Breast epithelium (tissue), 4 donors: ENCODE measurements at regions not wholly inside any gene's neighbourhood (a gene's known extent, or its start where the extent isn't known, plus 50 kb on each side); places are given as distances from the start of the nearest gene placed in this dataset.
A peak's percentile ranks its signal among the peaks of the same experiment; 100 is the strongest.

Source experiments
- DNase-seq, 2 donors: peaks; one replicate each; pipeline ENCODE4 v3.0.0-alpha.2; 2019; ENCODE audit warnings: low spot score in 2 of 2
- H3K27ac ChIP-seq, 2 donors: fragments of 200-600 bp; sonication (generic) in 1 of 2; one replicate each; pipeline ENCODE4 v1.5.1; 2016 to 2019; ENCODE audit warnings: mild to moderate bottlenecking in 1 of 2
- H3K27me3 ChIP-seq, 2 donors: fragments of 200-600 bp; sonication (generic) in 1 of 2; one replicate each; pipeline versions ENCODE4 v1.5.1 to v1.6.0; 2017 to 2019; ENCODE audit warnings: control low read depth in 1 of 2, mild to moderate bottlenecking in 1 of 2
- H3K36me3 ChIP-seq: fragments of 200-600 bp; one replicate; pipeline ENCODE4 v1.5.1; 2019
- H3K4me1 ChIP-seq, 2 donors: fragments of 200-600 bp; sonication (generic); one replicate each; pipeline ENCODE4 v1.5.1; 2016 to 2019; ENCODE audit warnings: control low read depth in 1 of 2
- H3K4me3 ChIP-seq, 3 donors: fragments of 200-600 bp; sonication (generic); 1 replicate in 2 of 3; 2 replicates in 1 of 3; pipeline ENCODE4 v1.5.1; 2016 to 2019; ENCODE audit warnings: mild to moderate bottlenecking in 3 of 3, moderate library complexity in 2 of 3
- H3K9me3 ChIP-seq, 2 donors: fragments of 200-600 bp; sonication (generic) in 1 of 2; one replicate each; pipeline ENCODE4 v1.5.1; 2016 to 2019; ENCODE audit warnings: control low read depth in 1 of 2
- CTCF ChIP-seq, 3 donors: fragments of 450-650 bp; IDR thresholded peaks; one replicate each; pipeline ENCODE4 v1.5.1; 2016 to 2017; ENCODE audit warnings: antibody characterized with exemption in 3 of 3, mild to moderate bottlenecking in 3 of 3, moderate library complexity in 3 of 3
- POLR2A ChIP-seq: fragments of 450-650 bp; IDR thresholded peaks from one replicate; pipeline ENCODE4 v1.6.1; 2016; ENCODE audit warnings: antibody characterized with exemption, mild to moderate bottlenecking, moderate library complexity
- POLR2AphosphoS5 ChIP-seq, 3 donors: sonication (generic); formaldehyde crosslinking; IDR thresholded peaks; one replicate each; pipeline ENCODE4 v1.6.1; 2017; ENCODE audit warnings: antibody characterized with exemption in 3 of 3
- intact Hi-C: fragments of 100-400 bp; cut with DNase I; formaldehyde crosslinking; loops from one replicate; pipeline ENCODE4 v1.15.1; 2023; ENCODE audit warnings: low total_unique reads

- H3K27me3 ChIP-seq, result no peaks in the 10 kb centered on the region
- DNase-seq, result no peak
Measured at GRCh38 chr6:44727651-44728630, 340.4 kb downstream of the CDC5L start.

GRCh38 chr6:44730771-44731391 lies 343.4 kb downstream of the CDC5L start:
- H3K36me3 ChIP-seq, result no peaks in the 10 kb centered on the region
- no peak overlapping the region for H3K4me3 ChIP-seq
- intact Hi-C loops, result no loop called here
- H3K4me1 ChIP-seq, result no peaks in the 10 kb centered on the region
- H3K9me3 ChIP-seq, result no peaks in the 10 kb centered on the region
- no peak for DNase-seq
- no peaks in the 10 kb centered on the region for H3K27me3 ChIP-seq
- H3K27ac ChIP-seq, result no peak overlapping the region
- TF ChIP-seq POLR2A, result no peak
- TF ChIP-seq CTCF (IDR thresholded peaks at IDR 0.05), result no peak

More at GRCh38 chr6:44727651-44728630, 340.4 kb downstream of the CDC5L start:
- Histone ChIP-seq H3K27ac (no peak overlapping the region), H3K4me3 (peak overlapping the region in 1 of 3 donors; percentile 36), H3K36me3 (no peaks in the 10 kb centered on the region), H3K9me3 (no peaks in the 10 kb centered on the region), H3K4me1 (no peaks in the 10 kb centered on the region)
- intact Hi-C loops, result no loop called here
- TF ChIP-seq POLR2A (no peak), CTCF (IDR thresholded peaks at IDR 0.05) (no peak), POLR2AphosphoS5 (IDR thresholded peaks at IDR 0.05) (no peak)

GRCh38 chr6:44731485-44732095 lies 344.1 kb downstream of the CDC5L start:
- Histone ChIP-seq H3K9me3 (no peaks in the 10 kb centered on the region), H3K4me1 (no peaks in the 10 kb centered on the region), H3K4me3 (no peak overlapping the region), H3K36me3 (no peaks in the 10 kb centered on the region), H3K27ac (no peak overlapping the region), H3K27me3 (no peaks in the 10 kb centered on the region)
- intact Hi-C loops, result no loop called here
- no peak for DNase-seq
- TF ChIP-seq POLR2A (no peak), POLR2AphosphoS5 (IDR thresholded peaks at IDR 0.05) (no peak), CTCF (IDR thresholded peaks at IDR 0.05) (no peak)

GRCh38 chr6:44732243-44732642 lies 344.7 kb downstream of the CDC5L start:
- intact Hi-C loops, result no loop called here
- no peak for DNase-seq
- Histone ChIP-seq H3K4me3 (no peak overlapping the region), H3K27me3 (no peaks in the 10 kb centered on the region), H3K4me1 (no peaks in the 10 kb centered on the region), H3K9me3 (no peaks in the 10 kb centered on the region), H3K36me3 (no peaks in the 10 kb centered on the region), H3K27ac (no peak overlapping the region)
- TF ChIP-seq CTCF (IDR thresholded peaks at IDR 0.05), result no peak
- no peak for TF ChIP-seq POLR2AphosphoS5 (IDR thresholded peaks at IDR 0.05)
- TF ChIP-seq POLR2A, result no peak

- intact Hi-C loops, result no loop called here
- H3K27me3 ChIP-seq, result no peaks in the 10 kb centered on the region
- no peaks in the 10 kb centered on the region for H3K9me3 ChIP-seq
- DNase-seq, result no peak
- no peak overlapping the region for H3K4me3 ChIP-seq
- no peaks in the 10 kb centered on the region for H3K36me3 ChIP-seq
- H3K27ac ChIP-seq, result no peak overlapping the region
- no peaks in the 10 kb centered on the region for H3K4me1 ChIP-seq
- TF ChIP-seq POLR2A (no peak), CTCF (IDR thresholded peaks at IDR 0.05) (no peak), POLR2AphosphoS5 (IDR thresholded peaks at IDR 0.05) (no peak)
Measured at GRCh38 chr6:44733126-44733525, 345.6 kb downstream of the CDC5L start.
